K562 (cell line): ENCODE measurements at regions not wholly inside any gene's neighbourhood (a gene's known extent, or its start where the extent isn't known, plus 50 kb on each side); places are given as distances from the start of the nearest gene placed in this dataset.

ENCODE experiments used
- CTCF ChIP-seq, 3 experiments: IDR thresholded peaks in 2 of 3; conservative IDR thresholded peaks in 1 of 3; 2 replicates each; pipeline ENCODE4 v1.5.1; 2011 to 2012; ENCODE audit warnings: low read length in 3 of 3, mild to moderate bottlenecking in 3 of 3, control low read depth in 2 of 3, improper control_type of control experiment in 1 of 3, inconsistent platforms in 1 of 3, low read depth in 1 of 3, mixed read lengths in 1 of 3, moderate library complexity in 1 of 3; ENCODE audit not compliant: insufficient read depth in 2 of 3
- HDGF ChIP-seq: fragments of 450-650 bp; IDR thresholded peaks from 2 replicates; pipeline ENCODE4 v1.6.1; 2016
- JUND ChIP-seq, 2 experiments: IDR thresholded peaks; 2 replicates in 1 of 2; 3 replicates in 1 of 2; pipeline ENCODE4 v1.6.1; 2011; ENCODE audit warnings: borderline replicate concordance in 2 of 2, low read depth in 2 of 2, low read length in 2 of 2, improper control_type of control experiment in 1 of 2, missing biosample characterization in 1 of 2, missing genetic modification characterization in 1 of 2, missing genetic modification reagents in 1 of 2
- LCOR ChIP-seq: sonication (generic); formaldehyde crosslinking; IDR thresholded peaks from 2 replicates; pipeline ENCODE4 v1.8.0; 2022; ENCODE audit warnings: mild to moderate bottlenecking, missing genetic modification reagents
- MXI1 ChIP-seq: IDR thresholded peaks from 2 replicates; pipeline ENCODE4 v1.6.1; 2011; ENCODE audit warnings: low read depth, mild to moderate bottlenecking, improper control_type of control experiment, low read length
- NCOR1 ChIP-seq: fragments of 450-650 bp; IDR thresholded peaks from 2 replicates; pipeline ENCODE4 v1.6.1; 2016; ENCODE audit warnings: mild to moderate bottlenecking, moderate library complexity
- PHB ChIP-seq: fragments of 250-450 bp; sonication (Bioruptor Pico); IDR thresholded peaks from 2 replicates; pipeline ENCODE4 v1.5.0; 2021
- SMC3 ChIP-seq: conservative IDR thresholded peaks from 2 replicates; pipeline ENCODE4 v1.6.1; 2011; ENCODE audit warnings: low read depth, low read length, improper control_type of control experiment; ENCODE audit not compliant: insufficient read depth
- SNAPC5 ChIP-seq: fragments of 250-450 bp; sonication (Bioruptor Pico); IDR thresholded peaks from 2 replicates; pipeline ENCODE4 v1.8.0; 2021; ENCODE audit warnings: moderate library complexity, mild to moderate bottlenecking, inconsistent platforms
- TAF9B ChIP-seq: fragments of 450-650 bp; IDR thresholded peaks from 2 replicates; pipeline ENCODE4 v1.6.1; 2018; ENCODE audit warnings: mild to moderate bottlenecking; ENCODE audit not compliant: partially characterized antibody
- UBTF ChIP-seq, 2 experiments: IDR thresholded peaks; 2 replicates each; pipeline ENCODE4 v1.6.1; 2012; ENCODE audit warnings: improper control_type of control experiment in 2 of 2, low read depth in 2 of 2, low read length in 2 of 2, borderline replicate concordance in 1 of 2
- YY1 ChIP-seq, 3 experiments: IDR thresholded peaks; 2 replicates each; pipeline ENCODE4 v1.6.1; 2011; ENCODE audit warnings: low read length in 2 of 3, mild to moderate bottlenecking in 2 of 3, moderate library complexity in 2 of 3, borderline replicate concordance in 1 of 3, control low read depth in 1 of 3, low read depth in 1 of 3; ENCODE audit not compliant: insufficient read depth in 3 of 3, insufficient replicate concordance in 2 of 3, control insufficient read depth in 1 of 3, insufficient read length in 1 of 3; ENCODE audit errors: extremely low read depth in 1 of 3
- ZNF584 ChIP-seq: fragments of 200-800 bp; sonication (Bioruptor generic); IDR thresholded peaks from 2 replicates; pipeline ENCODE4 v1.6.1; 2016; ENCODE audit warnings: low read depth, mild to moderate bottlenecking, missing genetic modification characterization, missing compliant biosample characterization

- TF ChIP-seq UBTF (IDR thresholded peaks at IDR 0.05; ENCODE audit: borderline replicate concordance in 1 of 2, low read depth in 2 of 2, low read length in 2 of 2) (no peak), PHB (CRISPR knock-in tag) (no peak), ZNF584 (CRISPR knock-in tag) (no peak), TAF9B (no peak), YY1 (IDR thresholded peaks at IDR 0.05; ENCODE audit: borderline replicate concordance in 1 of 3, control insufficient read depth in 1 of 3, extremely low read depth in 1 of 3, insufficient read depth in 3 of 3, insufficient read length in 1 of 3, insufficient replicate concordance in 2 of 3, low read depth in 1 of 3, low read length in 2 of 3) (no peak), MXI1 (no peak), NCOR1 (no peak), JUND (IDR thresholded peaks at IDR 0.05; ENCODE audit: borderline replicate concordance, low read depth, low read length) (no peak), JUND (tag; IDR thresholded peaks at IDR 0.05; ENCODE audit: borderline replicate concordance, low read depth, low read length) (no peak), HDGF (no peak), LCOR (CRISPR knock-in tag) (no peak), CTCF (IDR thresholded peaks at IDR 0.05 in 2 of 3, conservative IDR thresholded peaks at IDR 0.05 in 1 of 3; ENCODE audit: insufficient read depth in 2 of 3, low read depth in 1 of 3, low read length in 3 of 3) (no peak), SMC3 (no peak), SNAPC5 (no peak)
Observed at GRCh38 chr15:94770199-94770598, 538.8 kb downstream of the MCTP2 start.
